T follicular helper cell (primary cell): ENCODE measurements at regions not wholly inside any gene's neighbourhood (a gene's known extent, or its start where the extent isn't known, plus 50 kb on each side); places are given as distances from the start of the nearest gene placed in this dataset.

ENCODE experiments used
- DNase-seq: peaks from one replicate; pipeline ENCODE4 v3.0.0-alpha.2; 2020; ENCODE audit warnings: low read depth

GRCh38 chr6:138007014-138007472 is 100.2 kb downstream of the PERP start:
- DNase-seq: no peak

- DNase-seq: no peak
Observed at GRCh38 chr6:138008791-138009190, 98.4 kb downstream of the PERP start.

- DNase-seq: no peak
Observed at GRCh38 chr6:138011413-138011812, 95.8 kb downstream of the PERP start.

GRCh38 chr6:138012682-138013081 is 94.5 kb downstream of the PERP start:
- no peak for DNase-seq

GRCh38 chr6:138013959-138014358 is 93.3 kb downstream of the PERP start:
- DNase-seq: no peak

GRCh38 chr6:138017166-138017757 is 90.0 kb downstream of the PERP start:
- no peak for DNase-seq

GRCh38 chr6:138018297-138018696 is 88.9 kb downstream of the PERP start:
- DNase-seq: no peak

- DNase-seq: no peak
Observed at GRCh38 chr6:138025528-138025978, 81.7 kb downstream of the PERP start.

GRCh38 chr6:138026342-138026741 is 80.9 kb downstream of the PERP start:
- no peak for DNase-seq

- no peak for DNase-seq
Observed at GRCh38 chr6:138028893-138029292, 78.3 kb downstream of the PERP start.

GRCh38 chr6:138030872-138031271 is 76.3 kb downstream of the PERP start:
- no peak for DNase-seq

- no peak for DNase-seq
Observed at GRCh38 chr6:138031417-138031816, 75.8 kb downstream of the PERP start.

- no peak for DNase-seq
Observed at GRCh38 chr6:138031850-138032249, 75.4 kb downstream of the PERP start.

- DNase-seq: no peak
Observed at GRCh38 chr6:138032571-138032970, 74.6 kb downstream of the PERP start.

GRCh38 chr6:138034229-138034628 is 73.0 kb downstream of the PERP start:
- no peak for DNase-seq

- DNase-seq: no peak
Observed at GRCh38 chr6:138035070-138035469, 72.1 kb downstream of the PERP start.

GRCh38 chr6:138036111-138036510 is 71.1 kb downstream of the PERP start:
- no peak for DNase-seq

- DNase-seq: no peak
Observed at GRCh38 chr6:138037009-138037504, 70.2 kb downstream of the PERP start.

- no peak for DNase-seq
Observed at GRCh38 chr6:138038142-138038870, 68.9 kb downstream of the PERP start.
